ENCODE measurements at regions not wholly inside any gene's neighbourhood (a gene's known extent, or its start where the extent isn't known, plus 50 kb on each side); places are given as distances from the start of the nearest gene placed in this dataset.
"Not testable (repeated sequence)": the region's sequence is repeated elsewhere in the genome, so short reads cannot be mapped to it uniquely, and the experiment has no call there.

DNA sequence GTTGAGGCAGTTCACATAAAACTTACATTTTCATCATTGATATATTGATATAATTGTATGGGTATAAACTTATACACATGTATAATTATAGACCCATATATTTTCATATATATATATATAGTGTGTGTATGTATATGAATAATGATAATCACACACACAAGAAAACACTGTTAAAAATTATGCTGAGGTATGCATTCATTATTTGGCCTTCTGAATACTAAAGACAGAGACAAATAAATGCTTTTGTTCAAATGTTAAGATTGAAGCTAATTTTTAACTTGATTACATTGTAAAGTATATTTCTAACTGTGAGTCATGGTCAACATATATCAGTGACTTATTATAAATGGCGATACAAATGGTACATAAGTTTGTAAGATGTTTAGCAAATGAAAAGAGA lies 888.8 kb downstream of the OTOL1 start:
- Mint-ChIP-seq H3K4me3 (no peak overlapping the region), H3K4me1 (no peaks in the 10 kb centered on the region), H3K36me3 (ENCODE audit: low read depth) (no peaks in the 10 kb centered on the region), H3K27ac (no peak overlapping the region), H3K27me3 (ENCODE audit: low read depth) (no peaks in the 10 kb centered on the region), H3K9me3 (peaks cover 4% of the 10 kb centered on the region)
- TF ChIP-seq CTCF (IDR thresholded peaks at IDR 0.05; ENCODE audit: unreplicated experiment in 3 of 3), result no peak

GRCh38 chr3:162390891-162391290 lies 894.3 kb downstream of the OTOL1 start:
- Mint-ChIP-seq H3K27me3 (ENCODE audit: low read depth) (no peaks in the 10 kb centered on the region), H3K4me1 (peaks cover 6% of the 10 kb centered on the region), H3K9me3 (peaks cover 10% of the 10 kb centered on the region), H3K27ac (no peak overlapping the region), H3K4me3 (no peak overlapping the region), H3K36me3 (ENCODE audit: low read depth) (no peaks in the 10 kb centered on the region)
- no peak for TF ChIP-seq CTCF (IDR thresholded peaks at IDR 0.05; ENCODE audit: unreplicated experiment in 3 of 3)

DNA sequence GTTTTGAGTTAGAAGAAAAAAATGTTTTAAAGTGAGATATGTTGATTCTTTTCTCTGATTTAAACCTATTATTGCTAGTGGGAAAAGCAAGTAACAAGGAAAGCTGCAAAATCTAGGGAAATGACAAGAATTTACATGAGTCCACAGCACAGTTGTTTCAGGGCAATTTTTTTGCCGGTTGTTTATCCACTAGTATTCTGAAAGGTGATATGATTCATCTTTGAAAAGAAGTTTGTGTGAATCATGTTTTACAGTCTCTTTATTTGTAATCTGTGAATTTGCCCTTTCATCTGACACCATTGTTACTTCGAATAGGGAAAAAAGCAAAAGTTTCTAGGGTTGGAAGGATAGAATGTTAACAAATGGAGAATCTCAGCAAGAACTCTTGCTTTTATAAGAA lies 894.7 kb downstream of the OTOL1 start:
- no peak for TF ChIP-seq CTCF (IDR thresholded peaks at IDR 0.05; ENCODE audit: unreplicated experiment in 3 of 3)
- Mint-ChIP-seq H3K4me3 (no peak overlapping the region), H3K27ac (no peak overlapping the region), H3K9me3 (peaks cover 10% of the 10 kb centered on the region), H3K4me1 (peaks cover 6% of the 10 kb centered on the region), H3K36me3 (ENCODE audit: low read depth) (no peaks in the 10 kb centered on the region), H3K27me3 (ENCODE audit: low read depth) (no peaks in the 10 kb centered on the region)

- Mint-ChIP-seq H3K27me3 (ENCODE audit: low read depth) (no peaks in the 10 kb centered on the region), H3K9me3 (peaks cover 10% of the 10 kb centered on the region), H3K36me3 (ENCODE audit: low read depth) (no peaks in the 10 kb centered on the region), H3K27ac (no peak overlapping the region), H3K4me1 (peaks cover 6% of the 10 kb centered on the region), H3K4me3 (no peak overlapping the region)
- TF ChIP-seq CTCF (IDR thresholded peaks at IDR 0.05; ENCODE audit: unreplicated experiment in 3 of 3), result no peak
These were observed 898.9 kb downstream of the OTOL1 start for GRCh38 chr3:162395496-162395895.

GRCh38 chr3:162398554-162398953 lies 901.9 kb downstream of the OTOL1 start:
- no peaks in the 10 kb centered on the region for H3K4me1 Mint-ChIP-seq
- no peaks in the 10 kb centered on the region for H3K36me3 Mint-ChIP-seq (ENCODE audit: low read depth)
- H3K9me3 Mint-ChIP-seq, result peaks cover 10% of the 10 kb centered on the region
- H3K4me3 Mint-ChIP-seq, result no peak overlapping the region
- no peak overlapping the region for H3K27ac Mint-ChIP-seq
- TF ChIP-seq CTCF (IDR thresholded peaks at IDR 0.05; ENCODE audit: unreplicated experiment in 3 of 3), result no peak
- no peaks in the 10 kb centered on the region for H3K27me3 Mint-ChIP-seq (ENCODE audit: low read depth)

- Mint-ChIP-seq H3K4me1 (no peaks in the 10 kb centered on the region), H3K9me3 (peaks cover 2% of the 10 kb centered on the region), H3K27me3 (ENCODE audit: low read depth) (no peaks in the 10 kb centered on the region), H3K36me3 (ENCODE audit: low read depth) (no peaks in the 10 kb centered on the region), H3K4me3 (no peak overlapping the region), H3K27ac (no peak overlapping the region)
- no peak for TF ChIP-seq CTCF (IDR thresholded peaks at IDR 0.05; ENCODE audit: unreplicated experiment in 3 of 3)
These were observed 904.1 kb downstream of the OTOL1 start for GRCh38 chr3:162400697-162401096.

- not testable (repeated sequence) for H3K36me3 Mint-ChIP-seq (ENCODE audit: low read depth); H3K27ac Mint-ChIP-seq; H3K27me3 Mint-ChIP-seq (ENCODE audit: low read depth); H3K4me1 Mint-ChIP-seq; H3K4me3 Mint-ChIP-seq; H3K9me3 Mint-ChIP-seq
These were observed 914.9 kb downstream of the OTOL1 start for GRCh38 chr3:162411556-162411955.

Data from nephron (organoid).